NCI-H446 (cell line): ENCODE measurements at regions not wholly inside any gene's neighbourhood (a gene's known extent, or its start where the extent isn't known, plus 50 kb on each side); places are given as distances from the start of the nearest gene placed in this dataset.

Experiments used
- DNase-seq, 2 experiments: peaks; one replicate each; lab custom pipeline; 2025; lab: John Stamatoyannopoulos, UW

DNA sequence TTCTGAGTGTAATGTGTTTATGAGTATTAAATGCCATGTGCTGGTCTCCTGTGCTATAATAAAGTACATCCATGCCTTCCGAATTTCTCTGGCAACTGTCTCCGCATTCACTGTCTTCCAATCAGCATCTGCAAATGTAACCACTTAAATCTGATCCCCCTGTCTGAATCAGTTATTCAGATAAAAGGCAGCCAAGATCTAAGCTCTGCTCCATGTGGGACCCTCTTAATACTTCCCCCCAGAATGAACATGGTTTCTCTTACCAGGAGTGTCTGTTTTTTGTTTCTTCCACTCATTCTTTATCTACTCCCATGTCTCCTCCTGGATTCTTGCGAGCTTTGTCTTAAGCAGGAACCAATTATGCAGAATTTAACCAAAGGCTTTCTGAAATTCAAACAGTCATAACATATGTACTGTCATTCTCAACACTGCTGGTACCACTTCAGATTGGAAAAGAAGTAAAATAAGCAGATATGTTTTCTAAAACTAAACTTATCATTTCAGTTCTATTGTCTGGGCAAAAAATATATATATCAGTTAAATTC, 996.7 kb upstream of the FLRT2 start:
- no peak for DNase-seq

DNA sequence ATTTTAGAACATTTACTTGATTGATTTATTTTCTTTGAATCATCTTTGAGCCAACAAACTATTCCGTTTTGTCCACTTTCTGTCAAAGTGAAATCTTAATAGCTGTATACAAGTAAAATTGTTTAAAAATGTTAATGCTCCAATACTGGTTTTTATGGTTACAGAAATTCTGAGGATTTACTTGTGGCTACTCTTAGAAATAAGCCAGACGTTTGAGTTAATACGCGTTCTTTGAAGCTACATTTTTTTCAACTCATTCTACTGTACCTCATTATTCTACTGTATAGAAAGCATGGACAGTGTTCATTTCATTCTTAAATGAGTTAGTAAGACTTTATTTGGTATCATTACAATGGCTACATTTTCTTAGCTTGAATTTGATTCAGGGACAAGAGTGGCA, 996.2 kb upstream of the FLRT2 start:
- no peak for DNase-seq

DNA sequence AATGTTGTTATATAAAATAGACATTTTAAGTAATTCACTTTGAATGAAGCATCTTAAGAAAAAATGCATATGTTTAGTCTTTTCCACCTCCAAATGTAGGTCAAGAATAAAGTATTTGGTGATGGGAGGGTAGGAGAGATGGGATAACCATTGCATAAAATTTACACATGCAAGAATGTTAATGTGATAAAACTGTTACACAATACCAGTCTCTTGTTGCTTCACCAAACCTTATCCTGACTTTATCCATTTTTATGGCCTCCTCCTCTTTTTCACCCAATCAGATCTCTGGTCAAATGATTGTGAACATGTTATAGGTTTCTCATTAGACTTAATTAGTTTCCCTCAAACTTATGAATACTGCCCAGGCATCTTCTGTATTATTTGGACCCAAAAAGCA, 994.5 kb upstream of the FLRT2 start:
- DNase-seq, result no peak

DNA sequence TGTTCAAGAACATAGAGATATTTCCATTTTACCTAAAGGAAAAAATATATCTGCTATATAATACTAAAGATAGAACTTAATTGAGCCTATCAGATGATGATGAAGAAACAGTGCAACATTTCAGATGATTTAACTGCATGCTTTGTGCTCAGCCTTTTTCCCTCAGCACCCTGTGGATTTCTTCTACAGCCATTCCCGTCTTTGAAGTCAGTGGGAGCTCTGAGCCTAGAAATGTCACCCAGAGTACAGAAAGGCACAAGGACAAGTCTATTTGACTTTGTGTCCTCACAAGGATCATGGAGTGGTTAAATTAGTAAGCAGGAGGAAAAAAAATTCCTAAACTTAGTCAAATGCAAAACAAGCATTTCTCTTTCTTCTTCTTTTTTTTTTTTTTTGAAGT, 994.0 kb upstream of the FLRT2 start:
- DNase-seq, result no peak

DNA sequence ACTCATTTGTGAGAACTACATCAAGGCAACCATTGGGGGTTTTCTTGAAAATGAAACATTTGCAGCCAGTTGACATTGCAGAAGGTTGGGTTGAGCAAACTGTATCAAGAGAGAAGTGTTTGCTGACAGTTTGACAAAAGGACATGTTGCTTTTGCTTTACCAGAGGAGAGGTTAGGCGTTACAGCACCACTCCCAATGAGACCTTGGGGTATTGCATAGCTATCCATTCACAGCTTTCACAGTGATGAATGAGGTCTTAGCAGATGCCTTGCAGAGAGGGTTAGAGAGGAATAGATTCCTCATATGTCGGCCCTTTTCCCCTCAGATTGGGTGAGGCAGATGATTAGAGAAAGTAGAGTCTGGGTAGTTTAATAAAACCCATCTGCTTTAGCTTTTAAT, 988.9 kb upstream of the FLRT2 start:
- no peak for DNase-seq

DNA sequence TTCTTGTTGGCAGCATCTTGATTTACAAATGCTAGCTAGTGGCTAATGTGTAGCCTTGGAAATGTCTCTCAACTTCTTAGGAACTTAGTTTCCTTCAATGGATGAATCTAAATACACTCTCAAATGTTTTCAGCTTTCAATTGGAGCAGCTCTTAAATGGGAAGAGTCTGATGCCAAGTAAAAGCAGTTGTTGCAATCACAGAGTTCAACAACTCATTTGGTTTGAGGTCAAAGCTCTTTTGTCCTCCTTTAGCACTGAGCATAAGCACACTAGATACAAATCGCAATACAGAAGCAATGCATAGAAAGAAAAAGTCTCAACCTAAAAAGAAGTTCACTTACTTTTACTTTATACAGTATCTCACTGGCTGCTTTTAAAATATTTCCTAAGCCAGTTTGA, 986.1 kb upstream of the FLRT2 start:
- DNase-seq, result no peak

DNA sequence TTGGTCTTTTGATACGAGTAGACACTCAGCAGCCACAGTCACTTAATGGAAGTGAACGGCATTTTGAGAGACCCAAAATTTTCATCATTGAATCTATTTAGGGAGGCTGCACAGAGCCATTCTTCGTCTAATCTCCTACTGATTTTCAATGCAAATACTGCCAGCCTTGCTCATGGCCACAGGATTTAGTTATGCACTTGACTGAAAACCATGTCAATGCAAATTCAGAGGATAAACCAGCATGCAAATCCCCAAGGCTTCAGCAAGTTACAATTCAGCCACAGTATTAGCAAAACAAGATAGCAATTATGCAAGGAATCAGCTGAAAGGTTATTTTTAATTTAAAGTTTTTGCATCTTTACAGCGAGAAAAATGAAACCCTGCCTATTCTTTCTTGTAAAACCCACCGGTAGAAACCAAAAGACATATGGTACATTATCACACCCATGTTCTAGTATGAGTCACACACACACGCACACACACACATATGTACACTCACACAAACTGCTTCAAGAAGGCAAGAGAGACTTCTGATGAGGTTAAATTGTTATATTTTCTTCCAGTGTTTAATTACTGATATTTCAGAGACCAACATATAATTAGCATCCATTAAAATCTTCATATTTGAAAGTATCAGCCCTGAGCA, 985.3 kb upstream of the FLRT2 start:
- no peak for DNase-seq

DNA sequence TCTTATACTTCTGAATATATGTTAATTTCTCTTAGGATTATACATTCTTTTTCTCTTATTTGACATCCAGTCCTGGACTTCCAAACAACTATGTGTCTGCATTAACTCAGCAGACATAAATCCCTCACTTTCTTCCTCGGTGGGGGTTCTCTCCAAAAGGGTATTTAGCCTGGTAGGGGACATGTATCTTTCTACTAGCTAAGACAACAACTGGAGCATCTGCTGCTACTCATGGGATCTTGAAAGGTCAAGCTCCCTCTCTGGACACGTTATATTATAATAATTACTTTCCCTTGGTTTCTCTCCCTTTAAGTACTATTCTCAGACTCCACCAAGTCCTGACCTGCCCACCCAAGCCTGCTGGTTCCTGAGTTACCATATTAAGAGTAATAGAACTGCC, 983.7 kb upstream of the FLRT2 start:
- no peak for DNase-seq

DNA sequence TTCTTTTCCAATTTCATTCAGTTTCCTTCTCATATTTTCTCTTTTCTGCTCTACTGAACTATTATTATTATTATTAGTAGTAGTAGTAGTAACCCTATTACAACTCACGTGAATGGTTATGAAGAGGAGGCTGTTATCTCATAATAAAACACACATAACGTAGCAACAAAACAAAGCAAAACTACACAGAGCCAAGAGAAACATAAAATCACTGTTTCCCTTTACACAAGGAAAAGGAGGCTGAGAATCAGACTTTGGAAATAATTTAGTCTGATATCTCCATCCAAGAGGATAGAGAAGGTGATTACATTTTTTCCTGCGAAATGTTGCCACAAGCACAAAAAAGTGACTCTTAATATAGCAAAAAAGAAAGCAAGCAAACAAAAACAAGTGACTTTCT, 975.8 kb upstream of the FLRT2 start:
- no peak for DNase-seq

DNA sequence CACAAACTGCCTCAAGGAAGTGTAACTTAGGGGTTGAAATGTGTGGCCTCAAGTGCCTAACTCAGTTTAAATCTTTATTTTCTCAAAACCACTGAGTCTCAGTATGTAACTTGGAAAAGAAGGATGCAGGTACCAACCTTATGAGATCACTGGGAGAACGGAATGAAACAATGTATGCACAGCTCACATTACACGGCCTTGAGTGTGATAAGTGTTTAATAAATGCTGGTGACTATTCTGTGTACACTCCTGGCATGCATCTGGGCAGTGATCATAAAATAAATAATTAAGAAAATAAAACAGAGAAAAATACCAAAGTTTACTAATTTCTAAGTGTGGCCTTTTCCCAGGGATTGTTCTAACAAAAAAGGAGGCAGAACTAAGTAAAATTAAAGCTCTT, 974.5 kb upstream of the FLRT2 start:
- no peak for DNase-seq

DNA sequence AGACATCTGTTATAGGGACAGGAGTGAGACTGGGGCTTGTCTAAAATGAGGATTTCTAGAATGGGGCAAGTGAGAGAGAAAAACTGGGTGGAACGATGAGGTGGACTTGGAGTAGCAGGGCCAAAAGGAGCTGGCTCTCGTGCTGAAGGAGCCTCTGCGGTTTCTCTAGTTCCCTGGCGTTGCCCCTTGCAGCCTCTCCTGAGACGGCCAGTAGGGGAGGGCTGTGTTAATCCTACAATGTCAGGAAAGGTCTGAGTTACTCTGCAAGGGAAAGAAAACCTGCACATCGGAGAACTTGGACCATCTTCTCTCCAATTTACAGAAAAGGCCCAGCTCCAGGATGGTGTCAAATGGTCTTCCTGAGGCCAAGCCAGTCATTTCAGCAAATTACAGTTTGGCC, 963.8 kb upstream of the FLRT2 start:
- no peak for DNase-seq

DNA sequence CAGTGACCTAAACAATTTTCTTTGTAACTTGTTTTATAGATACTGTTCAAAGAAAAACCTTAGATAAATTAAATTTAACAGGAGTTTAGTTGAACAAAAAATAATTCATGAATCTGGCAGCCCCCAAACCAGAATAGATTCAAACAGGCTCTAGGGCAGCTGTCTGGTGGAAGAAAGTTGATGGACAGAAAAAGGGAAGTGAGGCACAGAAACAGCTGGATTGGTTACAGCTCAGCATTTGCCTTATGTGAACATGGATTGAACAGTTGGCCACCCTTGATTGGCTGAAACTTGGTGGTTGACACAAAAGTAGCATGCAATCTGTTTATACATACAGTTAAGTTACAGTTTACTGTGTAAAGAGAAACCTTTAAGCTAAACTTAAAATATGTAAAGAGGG, 954.3 kb upstream of the FLRT2 start:
- no peak for DNase-seq

DNA sequence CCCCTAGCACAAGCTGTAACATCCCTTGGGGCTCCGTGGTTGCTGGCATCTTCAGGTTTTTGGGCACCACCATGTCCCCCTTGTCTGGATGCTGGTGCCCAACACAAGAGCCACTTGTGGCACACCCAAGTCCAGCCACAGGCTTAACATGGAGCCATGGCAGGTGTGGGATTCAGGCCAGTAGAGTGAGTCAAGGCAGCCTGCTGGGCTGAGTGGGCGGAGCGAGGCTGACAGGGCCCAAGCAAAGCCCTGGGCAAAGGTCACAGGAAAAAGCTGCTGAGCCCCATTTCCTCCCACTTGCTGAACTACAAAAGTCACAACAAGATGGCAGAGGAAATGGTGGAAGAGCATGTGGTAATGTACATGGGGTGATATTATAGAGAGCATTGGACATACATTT, 950.7 kb upstream of the FLRT2 start:
- no peak for DNase-seq

DNA sequence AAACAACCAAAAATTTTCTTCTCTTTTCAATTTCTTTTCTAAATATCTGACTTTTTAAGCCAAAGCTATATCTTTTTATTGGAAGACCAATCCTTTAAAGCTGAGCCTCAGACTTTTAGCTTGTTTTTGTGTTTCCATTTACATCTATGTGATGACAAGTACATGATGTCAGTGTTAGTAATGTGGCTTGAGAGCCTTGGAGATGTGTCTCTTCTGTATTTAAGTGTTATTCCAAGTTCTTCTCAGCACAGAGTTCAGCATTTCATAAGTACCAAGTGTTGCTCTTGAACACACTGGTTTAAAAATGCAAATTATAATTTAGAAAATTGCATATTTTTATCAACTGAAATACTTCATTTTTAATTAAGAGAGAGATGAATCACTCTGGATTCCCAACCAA, 948.9 kb upstream of the FLRT2 start:
- DNase-seq, result no peak

DNA sequence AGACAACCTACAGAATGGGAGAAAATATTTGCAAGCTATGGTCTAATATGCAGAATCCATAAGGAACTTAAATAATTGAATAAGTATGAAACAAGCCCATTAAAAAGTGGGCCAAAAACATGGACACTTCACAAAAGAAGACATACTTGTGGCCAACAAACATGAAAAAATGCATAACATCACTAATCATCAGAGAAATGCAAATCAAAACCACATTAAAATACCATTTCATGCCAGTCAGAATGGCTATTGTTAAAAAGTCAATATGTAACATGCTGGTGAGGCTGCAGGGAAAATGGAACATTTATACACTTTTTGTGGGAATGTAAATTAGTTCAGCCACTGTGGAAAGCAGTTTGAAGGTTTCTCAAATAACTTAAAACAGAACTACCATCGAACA, 945.4 kb upstream of the FLRT2 start:
- DNase-seq, result no peak

DNA sequence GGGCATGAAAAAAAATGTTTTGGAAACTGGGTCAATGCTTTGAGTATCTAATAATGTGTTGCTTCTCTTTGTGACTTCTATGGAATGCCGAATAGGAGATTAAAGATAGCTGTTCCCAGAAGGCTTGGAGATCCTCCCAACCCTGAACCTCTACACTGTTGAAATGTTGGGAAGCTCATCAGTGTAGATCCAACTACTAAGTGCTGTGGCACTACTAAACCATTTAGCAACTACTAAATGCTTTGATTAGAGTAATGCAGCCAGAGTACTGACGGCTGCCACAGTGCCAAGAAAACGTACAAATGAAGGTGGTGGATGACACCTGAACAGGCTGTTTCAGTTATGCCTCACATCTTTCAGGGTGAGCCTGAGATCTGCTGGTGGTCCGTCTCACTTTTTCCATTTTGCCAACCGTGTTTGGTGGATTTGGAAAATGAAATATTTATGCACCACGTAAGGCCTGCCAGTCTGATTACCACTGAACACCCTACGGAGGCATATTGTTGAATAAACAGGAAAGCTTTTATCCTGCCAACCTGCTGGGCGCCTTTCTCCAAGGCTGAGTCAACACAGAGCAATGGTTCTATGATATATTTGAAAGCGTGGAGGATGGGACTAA, 938.0 kb upstream of the FLRT2 start:
- DNase-seq, result no peak

DNA sequence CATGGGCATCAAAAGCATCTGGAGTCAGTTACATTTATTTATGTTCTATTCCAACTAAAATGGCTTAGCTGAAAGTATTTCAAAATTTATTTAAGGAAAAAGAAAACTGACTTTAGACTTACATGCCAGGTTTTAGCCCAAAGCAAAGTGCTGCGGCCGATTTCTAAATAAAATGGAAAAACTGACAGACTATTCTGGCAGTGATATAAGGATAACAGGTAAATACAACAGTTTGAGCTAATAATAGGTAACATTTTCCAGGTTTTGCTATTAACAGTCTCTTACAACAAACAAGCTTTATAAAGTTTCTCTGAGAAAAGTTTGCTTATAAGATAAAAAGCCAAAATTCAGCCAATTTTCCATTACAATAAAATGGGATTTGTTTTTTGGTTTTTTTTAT, 937.2 kb upstream of the FLRT2 start:
- DNase-seq, result no peak

DNA sequence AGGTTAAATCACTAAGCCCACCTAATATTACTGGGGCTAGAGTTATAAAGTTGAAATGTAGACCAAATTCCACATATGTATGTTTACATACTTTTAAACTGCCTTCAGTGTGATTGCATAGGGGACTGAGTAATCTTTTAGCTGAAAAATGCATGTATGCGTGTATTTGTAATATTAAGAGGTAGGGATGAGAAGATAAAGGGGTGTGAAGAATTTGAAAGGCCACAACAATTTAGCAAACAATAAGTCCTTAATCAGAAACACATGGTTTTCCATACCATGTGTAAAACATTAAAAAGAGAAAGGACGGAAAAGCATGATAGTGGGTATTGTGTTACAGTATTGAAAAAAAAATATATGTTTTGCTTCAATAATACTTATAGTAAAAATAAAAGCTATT, 919.9 kb upstream of the FLRT2 start:
- DNase-seq, result no peak

DNA sequence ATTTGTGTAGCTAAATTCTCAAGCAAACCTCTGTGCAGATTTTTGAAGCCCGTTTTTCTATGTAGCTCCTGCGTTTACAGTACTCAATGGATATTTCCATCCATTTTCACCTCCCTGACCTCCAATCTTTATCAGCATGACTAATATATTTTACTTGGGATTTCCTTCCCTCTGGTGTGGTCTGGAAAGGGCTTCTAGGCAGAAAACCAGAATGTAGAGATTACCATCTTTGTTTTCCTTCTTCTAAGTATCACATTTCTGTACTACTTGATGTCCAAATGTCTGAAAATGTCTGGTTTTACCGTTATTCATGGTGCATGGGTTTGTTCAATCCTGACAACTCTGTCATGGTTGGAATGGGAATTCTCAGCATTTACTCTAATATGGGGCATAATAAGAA, 907.6 kb upstream of the FLRT2 start:
- DNase-seq, result no peak

DNA sequence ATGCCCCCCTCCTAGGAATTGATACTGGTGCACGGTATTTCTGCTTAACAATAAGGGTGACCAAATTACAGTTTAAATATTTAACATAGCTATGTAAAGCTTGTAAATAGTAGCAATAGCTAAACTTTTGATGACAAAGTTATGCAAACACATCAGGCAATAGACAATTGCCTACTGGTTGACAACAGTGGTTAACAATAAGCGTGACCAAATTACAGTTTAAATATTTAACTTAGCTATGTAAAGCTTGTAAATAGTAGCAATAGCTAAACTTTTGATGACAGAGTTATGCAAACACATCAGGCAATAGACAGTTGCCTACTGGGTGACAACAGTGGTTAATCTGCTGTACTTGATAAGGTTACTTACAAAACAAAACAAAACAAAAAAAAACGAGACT, 886.5 kb upstream of the FLRT2 start:
- DNase-seq, result no peak

DNA sequence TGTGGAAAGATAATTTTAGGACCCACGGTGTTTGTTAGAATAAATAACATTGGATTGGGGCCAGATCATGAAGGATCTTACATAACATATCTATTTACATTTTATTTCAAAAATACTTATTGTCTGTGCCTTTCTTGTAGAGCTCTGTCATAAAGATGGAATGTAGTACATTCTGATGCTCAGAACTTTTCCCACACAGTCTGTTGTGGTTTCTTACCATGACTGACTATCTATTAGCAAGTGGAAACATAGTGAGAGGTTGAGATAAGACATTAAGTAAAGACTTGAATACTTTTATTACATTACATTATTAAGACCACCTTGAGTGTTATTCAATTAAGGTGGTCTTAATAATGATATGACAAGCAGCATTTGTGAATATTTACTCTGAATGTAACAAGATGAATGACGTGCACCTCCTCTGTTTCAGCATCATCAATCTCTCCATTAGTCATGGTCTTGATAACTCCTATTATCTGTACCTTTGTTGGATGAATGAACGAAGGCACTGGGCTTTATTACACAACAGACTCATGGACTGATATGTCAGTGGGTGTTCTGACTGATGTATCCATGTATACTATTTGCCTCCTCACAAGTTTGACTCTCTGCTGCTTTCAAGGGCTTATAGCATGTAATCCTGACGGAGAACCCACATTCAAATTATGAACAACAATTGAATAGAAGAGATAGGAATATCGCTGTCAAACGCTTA, 883.0 kb upstream of the FLRT2 start:
- DNase-seq, result no peak

DNA sequence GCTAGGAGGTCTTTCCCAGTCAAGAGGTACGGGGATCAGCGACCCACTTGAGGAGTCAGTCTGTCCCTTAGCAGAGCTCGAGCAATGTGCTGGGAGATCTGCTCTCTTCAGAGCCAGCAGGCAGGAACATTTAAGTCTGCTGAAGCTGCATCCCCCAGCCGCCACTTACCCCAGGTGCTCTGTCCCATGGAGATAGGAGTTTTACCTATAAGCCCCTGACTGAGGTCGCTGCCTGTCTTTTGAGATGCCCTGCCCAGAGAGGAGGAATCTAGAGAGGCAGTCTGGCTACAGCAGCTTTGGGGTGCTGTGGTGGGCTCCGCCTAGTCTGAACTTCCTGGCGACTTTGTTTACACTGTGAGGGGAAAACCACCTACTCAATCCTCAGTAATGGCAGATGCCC, 874.9 kb upstream of the FLRT2 start:
- DNase-seq, result no peak

DNA sequence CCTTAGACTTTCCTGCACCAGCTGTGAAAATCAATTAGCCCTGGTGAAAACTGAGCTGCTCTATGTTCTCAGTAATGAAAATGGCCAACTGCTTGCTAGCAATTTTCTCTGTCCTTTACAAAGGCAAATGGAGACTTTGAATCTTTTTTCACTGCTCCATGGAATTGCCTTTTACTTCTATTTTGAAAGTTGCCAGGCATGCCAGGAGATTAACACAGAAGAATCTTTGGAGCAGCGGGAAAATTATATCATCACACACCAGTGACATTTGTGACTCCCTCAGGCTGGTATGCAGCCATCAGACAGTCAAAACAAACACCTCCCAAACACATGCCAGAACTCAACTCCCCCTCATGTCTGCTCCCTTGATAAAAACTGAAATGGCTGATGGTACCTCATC, 872.0 kb upstream of the FLRT2 start:
- no peak for DNase-seq

DNA sequence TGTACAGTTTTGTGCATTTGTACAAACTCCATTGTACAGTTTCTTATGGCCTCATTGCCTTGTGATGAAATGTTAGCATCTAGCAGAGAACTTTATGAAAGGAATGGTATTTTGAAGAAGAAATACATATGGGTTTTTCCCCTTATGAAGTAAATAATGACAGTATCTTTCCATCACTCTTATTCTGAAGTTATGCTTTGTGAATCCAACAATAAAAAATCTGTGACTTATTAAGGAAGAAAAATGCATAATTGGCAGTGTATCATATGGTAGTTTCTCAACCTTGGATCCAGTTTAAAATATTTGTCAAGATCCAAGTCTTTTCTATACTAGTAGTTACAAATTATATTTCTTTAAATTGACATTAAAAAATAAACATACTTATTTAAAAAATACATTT, 859.1 kb upstream of the FLRT2 start:
- no peak for DNase-seq
